ENCODE measurements at regions not wholly inside any gene's neighbourhood (a gene's known extent, or its start where the extent isn't known, plus 50 kb on each side); places are given as distances from the start of the nearest gene placed in this dataset.

DNA sequence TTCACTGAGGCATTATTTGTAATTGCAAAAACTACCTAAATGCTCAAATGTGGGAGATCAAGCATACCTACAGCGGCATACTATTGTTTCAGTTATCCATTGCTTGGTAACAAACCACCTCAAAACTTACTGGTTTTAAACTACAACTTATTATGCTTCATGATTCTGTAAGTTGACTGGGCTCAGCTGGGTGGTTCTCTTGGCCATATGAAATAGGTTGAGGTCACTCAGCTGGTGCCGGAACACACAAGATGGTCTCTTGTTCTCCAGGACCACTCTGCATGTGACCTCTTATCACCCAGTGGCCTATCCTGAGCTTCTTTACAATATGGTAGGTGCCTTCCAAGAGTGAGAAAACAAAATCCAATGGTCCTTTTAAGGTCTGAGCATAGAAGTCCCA is 195.4 kb upstream of the FGGY start:
- DNase-seq: no peak

DNA sequence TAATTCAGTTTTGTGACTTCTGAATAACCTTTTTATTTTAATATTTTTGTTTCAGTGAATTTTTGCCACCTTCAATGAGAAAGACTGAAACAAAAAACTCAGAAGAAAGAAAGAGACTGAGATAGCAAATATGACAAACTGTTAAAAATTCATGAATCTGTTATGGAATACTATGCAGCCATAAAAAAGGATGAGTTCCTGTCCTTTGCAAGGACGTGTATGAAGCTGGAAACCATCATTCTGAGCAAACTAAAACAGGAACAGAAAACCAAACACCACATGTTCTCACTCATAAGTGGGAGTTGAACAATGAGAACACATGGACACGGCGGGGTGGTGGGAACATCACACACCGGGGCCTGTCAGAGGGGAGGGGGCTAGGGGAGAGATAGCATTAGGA is 193.4 kb upstream of the FGGY start:
- no peak for DNase-seq

DNA sequence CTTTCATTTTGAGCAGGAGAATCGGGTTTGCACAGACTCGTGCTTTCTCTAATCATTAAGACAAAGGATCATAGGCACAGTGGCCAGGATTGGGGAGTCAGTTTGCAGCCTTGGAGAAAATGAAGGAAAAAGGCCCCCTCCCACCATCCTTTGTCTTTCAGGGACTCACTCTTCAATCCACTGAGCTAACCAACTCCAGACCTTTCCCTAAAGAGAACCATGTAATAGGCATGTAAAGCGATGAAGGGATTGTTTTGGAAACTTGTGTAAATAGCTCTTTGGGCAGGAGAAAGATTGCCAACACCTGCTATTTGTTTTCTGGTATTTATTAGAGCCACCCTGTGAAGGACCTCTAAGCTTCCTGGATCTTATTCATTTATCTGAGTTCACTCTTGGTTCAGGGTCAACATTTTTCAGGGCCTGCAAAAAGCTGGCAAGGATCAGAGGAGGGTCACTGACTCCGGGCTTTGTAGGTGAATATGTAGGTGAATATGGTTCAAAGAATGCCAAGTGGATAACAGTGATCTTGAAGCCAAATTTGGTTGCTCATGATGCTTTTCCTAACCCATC is 192.6 kb upstream of the FGGY start:
- DNase-seq: no peak

DNA sequence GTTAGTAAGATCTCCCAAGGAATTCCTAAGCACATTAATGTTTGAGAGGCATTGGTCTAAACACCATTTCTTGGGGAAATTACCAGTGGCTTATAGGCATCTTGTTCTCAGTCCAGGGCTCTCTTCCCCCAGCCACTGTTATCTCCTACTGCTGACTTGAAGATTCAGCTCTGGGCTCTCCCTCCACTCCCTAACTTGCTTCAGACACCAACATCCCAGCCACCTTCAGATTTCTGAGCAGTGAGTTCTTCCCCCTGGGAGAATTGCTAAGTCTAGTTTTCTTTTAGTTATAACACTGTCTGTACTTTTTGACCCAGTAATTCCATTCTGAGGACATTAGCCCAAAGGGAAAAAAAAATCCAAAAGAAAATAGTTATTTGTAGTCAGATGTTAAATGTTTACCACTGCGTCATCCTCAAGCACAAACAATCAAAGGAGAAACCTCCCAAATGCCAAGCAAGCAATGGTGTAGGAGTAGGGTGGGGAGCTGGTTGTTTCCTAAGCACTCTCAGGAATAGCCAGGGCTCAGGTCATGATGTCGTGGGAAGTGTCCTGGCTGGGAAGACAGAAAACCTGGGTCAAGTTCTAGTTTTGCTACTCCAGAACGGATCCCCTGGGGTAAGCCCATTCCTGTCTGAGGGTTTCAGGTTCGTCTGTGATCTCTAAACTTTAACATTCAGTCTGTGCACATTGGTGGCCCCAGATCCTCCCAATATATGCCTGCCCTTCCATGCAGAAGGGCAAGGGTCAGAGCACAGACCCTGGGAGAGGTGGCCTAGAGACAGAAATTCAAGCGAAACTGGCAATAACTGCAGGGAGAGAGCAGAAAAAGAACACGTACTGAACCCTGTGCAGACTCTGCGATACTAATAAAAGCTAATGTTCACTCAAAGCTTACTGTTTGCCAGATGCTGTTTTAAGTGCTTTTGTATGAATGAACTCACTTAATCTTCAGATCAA is 191.1 kb upstream of the FGGY start:
- no peak for DNase-seq

DNA sequence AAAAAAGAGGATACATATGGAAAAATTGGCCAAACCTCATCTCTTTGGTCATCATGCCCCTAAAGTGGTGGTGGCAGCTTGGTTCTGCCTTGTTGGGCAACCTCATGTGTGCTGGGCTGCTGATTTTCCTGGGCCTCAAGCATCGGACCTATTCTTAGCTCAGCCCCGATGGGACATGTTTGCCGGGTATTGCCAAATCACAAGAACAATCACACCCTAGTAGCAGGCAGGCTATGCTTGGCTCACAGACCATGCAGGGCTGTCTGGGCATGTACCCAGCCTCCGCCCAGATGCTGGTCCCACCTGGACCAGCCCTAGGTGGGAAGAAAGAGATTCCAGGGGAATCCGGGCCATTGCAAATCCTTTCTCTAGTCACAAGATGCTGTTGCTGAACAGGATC is 189.4 kb upstream of the FGGY start:
- DNase-seq: no peak

DNA sequence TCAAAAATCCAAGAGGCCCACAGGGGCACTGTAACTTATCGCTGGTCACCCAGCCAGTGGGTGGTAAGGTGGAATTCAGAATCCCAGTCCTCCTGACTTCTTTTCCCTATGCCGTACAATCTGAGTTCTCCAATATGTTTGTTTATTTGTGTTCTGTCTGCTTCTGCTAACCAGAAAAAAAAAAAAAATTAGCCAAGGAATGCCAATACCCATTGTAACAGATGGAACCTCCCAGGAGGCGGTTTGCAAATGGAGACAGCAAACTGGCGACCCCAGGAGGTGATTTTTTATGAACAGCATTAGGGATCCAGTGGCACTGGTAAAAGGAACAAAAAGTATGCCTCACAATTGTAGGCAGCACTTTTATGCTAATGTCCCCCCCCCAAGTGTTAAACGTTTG is 189.0 kb upstream of the FGGY start:
- no peak for DNase-seq

DNA sequence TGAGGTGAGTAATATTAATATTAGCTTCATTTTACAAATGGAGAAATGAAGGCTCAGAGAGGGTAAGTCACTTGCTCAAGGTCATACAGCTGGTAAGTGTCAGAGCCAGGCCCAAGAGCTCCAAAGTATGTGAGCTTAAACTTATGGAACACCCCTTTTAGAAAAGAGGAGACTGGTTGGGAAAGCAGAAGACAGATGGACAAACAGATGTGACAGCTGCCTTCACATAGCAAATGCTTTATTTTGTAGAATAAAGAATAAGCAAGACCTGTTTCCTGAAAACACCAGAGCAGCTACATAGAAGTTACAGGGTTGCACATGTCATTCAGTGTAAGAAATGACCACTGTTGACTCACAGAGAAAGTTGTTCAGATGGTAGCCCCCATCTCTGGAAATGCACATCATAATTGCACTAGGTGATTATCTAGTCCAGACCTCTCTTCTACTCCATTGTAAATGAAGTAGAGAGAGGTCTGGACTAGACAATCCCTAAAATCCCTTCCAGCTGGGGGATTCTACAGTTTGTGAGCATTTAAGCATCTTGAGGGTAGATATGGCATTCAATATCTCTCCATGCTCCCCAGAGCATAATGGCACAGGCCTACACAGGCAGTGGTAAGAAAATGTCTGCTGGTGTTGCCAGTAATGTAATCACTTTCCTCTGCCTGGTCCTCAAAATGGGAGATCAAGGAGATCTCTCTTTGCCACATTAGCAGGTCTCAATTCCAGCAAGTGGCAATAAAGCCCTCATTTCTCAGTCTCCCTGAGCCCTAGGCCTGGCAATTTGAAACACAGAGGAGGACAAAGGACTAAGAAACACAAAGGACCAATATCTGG is 188.2 kb upstream of the FGGY start:
- DNase-seq: no peak

DNA sequence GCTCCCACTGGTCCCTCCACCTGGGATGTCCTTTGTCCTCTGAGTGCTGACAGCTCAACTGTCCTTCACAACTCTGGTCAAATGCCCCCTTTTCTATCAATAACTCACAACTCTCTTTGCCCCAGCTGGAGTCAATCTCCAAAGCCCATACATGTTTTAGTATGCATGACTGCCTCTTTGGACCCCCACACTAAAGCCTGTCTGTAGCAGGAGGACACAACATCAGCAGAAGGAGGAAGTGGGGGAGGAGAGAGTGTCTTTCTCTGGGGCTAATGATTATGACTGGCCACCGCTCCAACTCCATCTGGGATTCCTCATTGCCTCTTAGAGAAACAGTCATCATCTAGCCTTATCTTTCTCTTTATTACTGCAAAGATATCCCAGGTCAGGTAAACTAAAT is 186.6 kb upstream of the FGGY start:
- no peak for DNase-seq

DNA sequence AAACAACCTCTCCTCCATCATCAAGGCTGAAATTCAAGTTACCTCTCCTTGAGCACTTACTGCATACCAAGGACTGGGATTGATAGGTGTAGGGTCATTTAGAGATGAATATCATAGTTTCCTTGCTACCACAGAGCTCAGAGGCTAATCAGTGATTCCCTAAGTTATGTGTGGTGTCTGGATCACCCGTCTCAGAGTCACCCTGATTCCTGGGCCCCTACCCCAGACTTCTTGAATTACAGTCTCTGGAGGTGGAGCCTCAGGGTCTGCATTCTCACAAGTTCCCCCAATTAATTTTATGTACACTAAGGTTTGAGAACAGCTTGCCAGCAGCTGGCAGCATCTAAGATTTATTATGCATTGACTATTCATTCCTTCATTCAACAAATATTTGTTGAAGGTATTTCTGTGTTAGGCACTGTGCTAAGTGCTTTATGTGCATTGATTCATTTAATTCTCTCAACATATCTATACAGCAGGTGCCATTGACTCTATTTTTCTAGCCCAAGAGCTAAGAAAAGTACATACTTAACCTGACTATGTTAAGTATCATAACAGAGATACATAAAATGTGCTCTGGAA is 182.9 kb upstream of the FGGY start:
- DNase-seq: no peak

DNA sequence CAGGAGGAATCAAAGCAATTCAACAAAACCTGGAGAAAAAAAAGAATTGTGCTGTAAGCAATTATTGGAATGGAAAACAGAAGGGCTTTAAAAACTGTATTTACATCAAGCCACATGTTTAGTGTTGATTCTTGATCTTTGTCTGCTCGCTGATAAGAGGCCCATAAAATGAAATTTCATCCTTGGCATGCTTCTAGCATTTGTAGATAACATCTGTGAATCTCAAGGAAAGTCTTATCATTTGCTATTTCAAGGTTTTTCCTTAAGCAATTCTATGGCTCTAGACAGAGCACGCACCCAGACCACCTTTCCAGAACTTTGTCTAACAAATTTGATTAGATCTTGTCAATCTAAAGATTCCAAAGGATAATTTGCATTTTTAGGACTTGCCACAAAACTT is 181.0 kb upstream of the FGGY start:
- no peak for DNase-seq

DNA sequence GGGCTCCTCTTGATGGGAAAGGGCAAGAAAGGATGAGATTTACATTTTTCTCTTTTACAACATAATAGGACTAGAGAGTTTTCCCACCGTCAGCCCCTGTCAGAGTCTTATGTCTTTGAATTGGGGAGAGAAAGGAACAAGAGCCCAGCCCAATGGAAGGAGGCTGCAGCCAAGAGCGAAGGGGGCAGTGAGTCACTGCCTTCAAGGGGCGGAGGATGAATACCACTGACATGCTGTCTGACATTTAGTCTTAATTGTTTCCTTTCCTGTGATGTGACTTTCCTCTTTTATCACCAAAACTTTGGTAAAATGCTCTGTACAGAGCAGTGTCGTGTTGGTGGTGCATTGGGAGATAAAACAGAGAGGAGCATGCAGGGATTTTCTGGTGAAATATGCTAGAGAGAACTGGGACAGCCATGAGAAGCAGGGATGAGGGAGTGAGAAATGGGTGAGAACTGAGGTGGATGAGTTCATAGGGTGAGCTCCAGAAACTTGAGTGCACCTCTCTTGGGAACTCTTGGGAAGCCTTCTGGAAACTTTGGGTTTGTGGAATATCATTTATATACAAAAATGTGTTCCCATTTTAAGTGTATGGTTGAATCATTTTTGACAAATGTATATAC is 179.9 kb upstream of the FGGY start:
- DNase-seq: no peak

DNA sequence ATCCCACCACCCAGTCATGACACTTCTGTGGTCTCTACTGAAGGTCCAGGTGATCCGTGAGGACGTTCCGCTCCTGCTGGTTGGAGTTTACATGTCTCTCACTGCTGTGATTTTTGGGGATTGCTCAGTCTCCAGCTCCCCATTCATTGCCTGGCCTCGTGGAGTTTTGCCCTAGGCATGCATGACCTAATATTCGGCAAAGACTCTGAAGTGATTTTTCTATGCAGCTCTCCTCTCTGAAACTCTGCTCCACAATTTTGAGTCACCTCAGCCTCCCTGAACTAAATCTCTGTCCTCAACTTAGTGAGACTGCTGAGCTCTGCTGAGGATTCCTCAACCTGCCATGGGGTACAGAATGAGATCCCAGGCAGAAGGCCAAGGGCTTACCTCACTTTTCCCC is 174.4 kb upstream of the FGGY start:
- no peak for DNase-seq

DNA sequence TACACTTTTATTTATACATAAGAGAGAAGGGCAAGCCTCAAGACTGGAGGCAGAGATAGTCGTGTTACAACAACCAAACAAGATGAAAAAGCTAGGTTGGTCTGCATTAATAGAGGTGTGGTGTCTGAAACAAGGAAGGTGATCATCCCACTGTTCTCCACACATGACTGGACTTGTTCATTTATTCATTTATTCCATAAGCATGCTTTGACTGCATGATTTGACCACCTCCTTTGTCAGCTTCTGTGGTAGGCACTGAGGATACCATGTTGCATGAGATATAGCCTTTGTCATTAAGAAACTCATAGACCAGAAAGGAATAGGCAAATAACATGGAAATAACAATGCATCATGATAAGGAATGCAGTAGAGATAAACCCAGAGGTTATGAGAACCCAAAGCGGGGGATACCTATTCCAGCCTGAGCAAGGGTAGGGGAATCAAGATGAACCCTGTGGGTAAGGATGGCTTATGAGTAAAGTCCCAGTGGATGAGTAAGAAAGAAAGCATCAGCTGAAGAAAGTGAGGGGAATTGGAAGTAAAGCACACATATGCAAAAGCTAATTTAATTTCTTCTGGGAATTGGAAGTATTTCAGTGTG is 173.7 kb upstream of the FGGY start:
- no peak for DNase-seq

DNA sequence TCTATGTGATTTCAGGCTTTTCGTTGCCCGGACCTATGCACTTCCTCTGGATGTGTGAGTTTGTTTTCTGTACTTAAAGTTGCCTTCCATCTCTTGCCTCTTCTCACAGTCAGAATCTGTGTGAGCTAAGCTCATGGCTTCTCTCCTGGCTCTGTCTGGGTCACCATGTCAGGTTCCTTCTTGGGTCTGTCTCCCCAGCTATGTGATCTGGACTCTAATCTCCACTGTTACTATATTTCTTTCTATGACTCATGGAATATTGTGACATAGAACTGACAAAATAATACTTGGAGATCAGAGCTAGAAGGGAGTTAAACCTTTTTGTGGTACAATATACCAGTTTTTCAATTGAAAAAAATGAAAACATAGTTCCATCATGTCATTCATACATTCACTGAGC is 172.7 kb upstream of the FGGY start:
- DNase-seq: no peak

DNA sequence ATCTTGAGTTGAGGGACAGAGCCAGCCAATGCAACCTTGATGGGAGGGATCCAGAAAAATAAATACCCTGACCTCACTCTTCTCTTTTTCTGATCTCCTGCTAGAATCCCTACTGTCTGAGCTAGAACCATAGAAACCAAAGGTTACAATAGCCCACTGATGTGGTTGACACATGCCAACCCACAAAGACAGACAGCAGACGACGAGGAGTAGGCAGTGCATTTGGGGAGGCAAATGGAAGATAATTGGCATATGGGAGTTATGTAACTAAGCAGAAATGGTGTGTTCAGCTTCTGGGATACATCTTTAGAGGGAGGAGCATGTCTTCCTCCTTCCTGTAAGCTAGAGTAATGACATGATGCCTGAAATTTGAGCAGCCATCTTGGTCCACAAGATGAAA is 171.7 kb upstream of the FGGY start:
- DNase-seq: no peak

DNA sequence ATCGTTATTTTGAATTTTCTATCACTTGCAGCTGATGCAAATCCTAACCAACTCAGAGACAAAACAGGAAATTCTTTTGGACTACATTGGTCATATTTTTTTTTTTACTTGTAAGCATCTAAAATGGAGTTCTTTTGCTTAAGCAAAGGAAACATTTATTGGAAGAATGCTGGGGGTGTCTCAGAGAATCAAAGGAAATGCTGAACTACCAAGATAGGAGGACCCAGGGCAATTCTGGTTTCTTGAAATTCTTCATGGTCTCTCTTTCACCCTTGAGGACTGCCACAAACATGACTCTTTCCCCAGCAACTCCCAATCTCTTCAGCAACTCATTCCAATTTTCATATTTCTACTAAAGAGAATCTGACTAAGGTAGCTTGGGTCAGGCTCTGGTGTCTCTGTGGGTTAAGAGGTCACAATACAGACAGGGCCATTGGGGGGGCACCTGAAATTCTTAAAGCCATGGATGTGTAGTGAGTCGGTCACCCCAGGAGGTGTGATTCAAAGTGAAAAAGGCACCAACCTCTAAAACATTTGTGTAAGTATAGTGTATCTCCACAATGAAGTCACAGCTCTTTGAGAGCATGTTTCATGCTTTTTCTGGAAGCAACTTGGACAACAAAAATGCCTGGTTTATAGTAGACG is 171.1 kb upstream of the FGGY start:
- DNase-seq: no peak

DNA sequence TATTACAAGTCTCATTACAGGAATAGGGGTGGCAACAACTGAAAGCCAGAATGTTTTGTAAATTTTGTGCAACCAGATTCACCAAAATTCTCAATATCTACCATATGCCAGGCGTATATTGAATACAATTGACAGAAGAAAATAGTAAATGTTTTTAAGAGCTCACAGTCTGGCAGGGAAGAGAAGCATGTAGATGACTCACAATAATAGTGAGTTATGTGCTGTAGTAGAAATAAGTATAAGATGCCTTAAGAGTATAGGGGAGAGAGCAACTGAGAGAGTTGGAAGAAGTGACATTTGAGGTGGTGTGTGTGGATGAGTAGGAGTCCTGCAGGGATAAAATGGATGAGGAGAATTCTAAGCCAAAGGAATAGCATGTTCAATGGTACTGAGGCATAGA is 170.5 kb upstream of the FGGY start:
- DNase-seq: no peak

DNA sequence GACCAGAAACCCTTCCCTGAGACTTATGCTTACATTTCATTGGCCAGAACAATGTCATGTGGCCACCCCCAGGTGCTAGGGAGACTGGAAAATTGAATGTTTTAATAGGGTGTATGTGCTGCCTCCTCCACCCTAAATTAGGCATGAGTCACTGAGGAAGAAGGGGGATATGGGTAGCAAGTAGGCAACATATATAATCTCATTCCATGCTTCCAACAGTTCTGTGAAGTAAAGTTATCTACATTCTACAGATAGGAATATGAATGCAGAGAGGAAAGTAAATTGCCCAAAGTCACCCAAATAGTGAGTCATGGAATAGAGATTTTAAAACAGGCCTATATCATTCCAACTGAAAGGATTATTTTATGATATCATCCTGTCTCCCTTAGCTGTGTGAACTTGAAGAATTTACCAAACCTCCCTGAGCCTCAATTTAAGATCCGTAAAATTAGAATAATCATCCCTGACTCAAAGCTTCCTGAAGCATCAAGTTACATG is 168.6 kb upstream of the FGGY start:
- DNase-seq: no peak

DNA sequence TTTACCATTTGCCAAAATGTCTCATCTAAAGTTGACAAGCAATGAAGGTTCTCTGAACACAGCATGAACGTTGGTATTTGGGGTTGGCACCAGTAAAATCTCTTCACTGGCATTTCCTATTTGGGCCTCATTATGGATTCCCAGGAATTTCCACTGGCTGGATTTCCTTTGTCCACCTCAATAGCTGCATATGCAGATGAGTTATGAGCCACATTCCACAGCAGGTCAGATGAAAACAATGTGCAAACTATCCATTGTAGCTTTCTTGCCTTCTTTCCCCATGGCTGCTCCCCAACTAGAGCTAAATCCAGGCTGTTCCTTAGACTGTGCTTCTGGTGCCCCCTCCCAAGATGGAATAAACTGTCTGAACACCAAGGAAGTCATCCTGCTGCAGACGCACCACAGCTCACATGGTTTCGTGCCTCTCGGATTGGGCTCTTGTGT is 168.1 kb upstream of the FGGY start:
- no peak for DNase-seq

DNA sequence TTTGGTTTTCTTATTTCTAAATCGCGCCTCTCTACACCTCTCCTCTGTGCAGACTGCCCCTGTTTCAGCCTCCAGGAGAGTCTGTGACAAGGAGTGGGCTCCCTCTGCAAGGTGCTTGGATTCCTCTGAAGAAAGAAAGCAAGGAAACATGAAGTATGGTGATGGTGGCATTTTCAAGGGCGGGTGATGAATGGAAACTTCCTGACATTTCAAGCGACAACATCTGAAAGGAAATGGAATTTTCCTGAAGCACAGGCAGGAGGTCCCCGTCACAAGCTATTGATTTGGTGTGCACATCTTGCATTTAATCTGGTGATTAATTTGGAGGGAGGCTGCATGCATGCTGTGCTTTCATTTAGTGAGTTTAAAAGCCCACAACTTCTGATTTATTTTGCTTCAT is 164.6 kb upstream of the FGGY start:
- no peak for DNase-seq

DNA sequence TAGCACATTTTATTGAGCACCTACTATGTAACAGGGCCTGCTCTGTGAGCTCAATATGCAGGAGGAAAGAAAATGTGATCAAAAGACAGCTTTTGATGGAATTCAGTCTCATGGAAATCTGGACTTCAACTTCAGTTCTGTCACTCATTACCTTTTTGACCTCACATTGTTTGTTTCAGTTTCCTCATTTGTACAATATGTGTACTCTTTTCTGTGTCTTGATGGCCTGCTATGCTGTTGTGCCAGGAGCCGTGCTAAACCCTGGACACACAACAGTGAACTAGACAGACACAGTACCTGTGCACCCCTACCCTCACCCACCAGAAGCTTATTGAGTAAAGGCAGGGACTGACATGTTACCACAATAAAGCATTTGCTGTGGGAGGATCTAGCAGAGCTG is 162.9 kb upstream of the FGGY start:
- no peak for DNase-seq

DNA sequence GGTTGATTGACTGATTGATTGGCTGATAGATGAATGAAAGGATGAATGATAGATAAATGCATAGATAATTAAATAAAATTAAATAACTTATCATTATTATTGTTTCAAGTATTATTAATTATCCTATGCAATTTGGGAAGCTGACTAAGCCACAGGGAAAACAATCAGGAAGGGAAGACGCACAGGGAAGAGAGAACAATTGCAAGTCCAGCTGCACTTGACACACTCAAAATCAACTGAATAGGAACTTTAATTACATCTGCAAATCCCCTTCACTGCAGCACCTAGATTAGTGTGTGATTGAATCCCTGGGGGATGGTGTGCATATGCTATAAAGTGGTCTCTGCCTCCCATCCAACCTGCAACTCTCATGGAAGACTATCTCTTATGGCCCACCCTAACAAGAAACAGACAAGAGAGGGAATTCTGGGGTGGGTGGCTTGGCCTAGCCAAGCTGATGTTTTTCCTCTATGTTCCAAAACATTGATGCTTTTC is 161.1 kb upstream of the FGGY start:
- DNase-seq: no peak

All from activated CD4-positive, alpha-beta T cell treated with anti-CD3 and anti-CD28 coated beads, Interleukin-2, amount 50 U/mL, for 16 hours (primary cell).